ENCODE measurements at regions not wholly inside any gene's neighbourhood (a gene's known extent, or its start where the extent isn't known, plus 50 kb on each side); places are given as distances from the start of the nearest gene placed in this dataset.

GRCh38 chr5:28544501-28544900 lies 1506.1 kb upstream of the CDH9 start:
- no peak for DNase-seq

- peak; percentile 56 for DNase-seq
Observed at GRCh38 chr5:28543473-28544098, 1505.2 kb upstream of the CDH9 start.

GRCh38 chr5:28542987-28543386 lies 1504.6 kb upstream of the CDH9 start:
- peak; percentile 14 for DNase-seq

- DNase-seq: no peak
Observed at GRCh38 chr5:28523888-28524635, 1485.7 kb upstream of the CDH9 start.

- no peak for DNase-seq
Observed at GRCh38 chr5:28523416-28523815, 1485.0 kb upstream of the CDH9 start.

- DNase-seq: no peak
Observed at GRCh38 chr5:28517691-28518090, 1479.3 kb upstream of the CDH9 start.

GRCh38 chr5:28516722-28517121 lies 1478.3 kb upstream of the CDH9 start:
- DNase-seq: no peak

- no peak for DNase-seq
Observed at GRCh38 chr5:28512648-28513047, 1474.3 kb upstream of the CDH9 start.

GRCh38 chr5:28505121-28505520 lies 1466.7 kb upstream of the CDH9 start:
- no peak for DNase-seq

- peak; percentile 84 for DNase-seq
Observed at GRCh38 chr5:28500511-28500910, 1462.1 kb upstream of the CDH9 start.

- DNase-seq: no peak
Observed at GRCh38 chr5:28499766-28500290, 1461.4 kb upstream of the CDH9 start.

- DNase-seq: no peak
Observed at GRCh38 chr5:28495876-28496275, 1457.5 kb upstream of the CDH9 start.

GRCh38 chr5:28493456-28493855 lies 1455.1 kb upstream of the CDH9 start:
- DNase-seq: no peak

GRCh38 chr5:28488752-28489151 lies 1450.4 kb upstream of the CDH9 start:
- no peak for DNase-seq

GRCh38 chr5:28483327-28484025 lies 1445.1 kb upstream of the CDH9 start:
- DNase-seq: no peak

GRCh38 chr5:28473531-28474107 lies 1435.2 kb upstream of the CDH9 start:
- no peak for DNase-seq

GRCh38 chr5:28468166-28468565 lies 1429.8 kb upstream of the CDH9 start:
- DNase-seq: peak; percentile 7

- DNase-seq: no peak
Observed at GRCh38 chr5:28463728-28464127, 1425.3 kb upstream of the CDH9 start.

- DNase-seq: no peak
Observed at GRCh38 chr5:28451483-28451882, 1413.1 kb upstream of the CDH9 start.

- no peak for DNase-seq
Observed at GRCh38 chr5:28450997-28451396, 1412.6 kb upstream of the CDH9 start.

GRCh38 chr5:28448791-28449190 lies 1410.4 kb upstream of the CDH9 start:
- no peak for DNase-seq

- no peak for DNase-seq
Observed at GRCh38 chr5:28430565-28431178, 1392.3 kb upstream of the CDH9 start.

- no peak for DNase-seq
Observed at GRCh38 chr5:28421141-28421540, 1382.8 kb upstream of the CDH9 start.
